ENCODE measurements at regions not wholly inside any gene's neighbourhood (a gene's known extent, or its start where the extent isn't known, plus 50 kb on each side); places are given as distances from the start of the nearest gene placed in this dataset.

GRCh38 chr5:33114361-33114760 lies 326.4 kb upstream of the TARS1 start:
- TF ChIP-seq POLR2A (IDR thresholded peaks at IDR 0.05; ENCODE audit: low read depth, low read length) = no peak
- TF ChIP-seq CTCF (IDR thresholded peaks at IDR 0.05; ENCODE audit: extremely low read depth in 1 of 2, insufficient read depth in 1 of 2, low read depth in 1 of 2, low read length in 2 of 2) = no peak
- no peak for TF ChIP-seq POLR2AphosphoS5 (IDR thresholded peaks at IDR 0.05; ENCODE audit: insufficient read depth, low read depth, low read length)
- TF ChIP-seq FOS (IDR thresholded peaks at IDR 0.05; ENCODE audit: borderline replicate concordance, insufficient read depth, low read length) = no peak
- no peak for TF ChIP-seq EZH2 (IDR thresholded peaks at IDR 0.05; ENCODE audit: borderline replicate concordance, low read depth, low read length, severe bottlenecking)
- no peak for TF ChIP-seq JUN (IDR thresholded peaks at IDR 0.05; ENCODE audit: borderline replicate concordance, insufficient read depth, insufficient read length, low read depth)
- no peak for TF ChIP-seq MYC (IDR thresholded peaks at IDR 0.05; ENCODE audit: low read depth, low read length)

All from endothelial cell of umbilical vein (primary cell).